GM12892 (cell line): ENCODE measurements at regions not wholly inside any gene's neighbourhood (a gene's known extent, or its start where the extent isn't known, plus 50 kb on each side); places are given as distances from the start of the nearest gene placed in this dataset.

Experiments
- POLR2A ChIP-seq: IDR thresholded peaks from 2 replicates; pipeline ENCODE4 v1.6.1; 2011; ENCODE audit warnings: low read depth, low read length, control low read depth
- POLR2AphosphoS5 ChIP-seq: IDR thresholded peaks from 2 replicates; pipeline ENCODE4 v1.6.1; 2011; ENCODE audit warnings: low read depth, low read length, control low read depth

DNA sequence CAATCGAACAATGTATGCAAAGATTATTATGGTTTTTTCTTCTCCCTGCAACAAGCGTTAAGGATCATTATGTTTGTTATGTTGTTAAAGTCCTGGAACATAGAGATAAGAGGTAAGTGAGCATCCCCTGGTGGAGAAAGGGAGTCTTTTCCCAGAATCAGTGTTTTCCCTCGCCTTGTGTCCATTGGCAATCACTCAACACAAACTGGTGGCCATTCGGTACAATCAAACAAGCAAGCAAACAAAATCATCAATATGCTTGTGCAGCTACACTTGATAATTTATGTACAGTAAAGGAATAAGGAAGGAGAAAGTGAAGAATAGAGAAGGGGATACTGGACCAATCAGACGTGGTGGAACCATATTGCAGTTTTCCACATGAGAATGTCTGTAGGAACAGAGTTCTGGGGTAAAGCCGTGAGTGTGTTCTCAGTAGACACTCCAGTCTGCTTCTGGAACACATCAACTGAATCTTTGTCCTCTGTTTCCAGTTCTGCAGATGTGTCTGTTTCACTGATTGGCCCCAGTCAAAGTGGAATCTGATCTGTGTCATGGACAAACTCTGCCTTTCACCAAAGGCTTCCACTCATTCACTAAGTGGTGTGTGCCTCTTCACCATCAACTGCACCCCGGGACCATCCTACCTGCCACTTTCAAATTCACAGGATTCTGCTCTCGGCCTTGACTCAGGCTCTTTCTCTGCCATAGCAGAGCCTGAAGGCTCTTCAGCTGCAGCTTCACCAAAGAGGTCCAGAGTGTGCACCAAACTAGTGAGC is 169.5 kb downstream of the AHSP start:
- TF ChIP-seq POLR2A (no peak), POLR2AphosphoS5 (no peak)
